Parathyroid adenoma (tissue), 2 donors: ENCODE measurements at regions not wholly inside any gene's neighbourhood (a gene's known extent, or its start where the extent isn't known, plus 50 kb on each side); places are given as distances from the start of the nearest gene placed in this dataset.

Experiments used
- H2AFZ ChIP-seq: fragments of 300-600 bp; sonication (generic); one replicate; pipeline ENCODE4 v1.7.0; 2017; ENCODE audit warnings: antibody characterized with exemption, mild to moderate bottlenecking
- H3K27ac ChIP-seq: fragments of 300-600 bp; sonication (generic); one replicate; pipeline ENCODE4 v1.7.0; 2017
- H3K27me3 ChIP-seq: fragments of 300-600 bp; sonication (generic); one replicate; pipeline ENCODE4 v1.7.0; 2017; ENCODE audit warnings: low read length; ENCODE audit not compliant: control insufficient read depth, insufficient read depth
- H3K36me3 ChIP-seq: fragments of 300-600 bp; sonication (generic); one replicate; pipeline ENCODE4 v1.7.0; 2017; ENCODE audit warnings: low read length; ENCODE audit not compliant: control insufficient read depth, insufficient read depth
- H3K4me1 ChIP-seq: fragments of 300-600 bp; sonication (generic); one replicate; pipeline ENCODE4 v1.7.0; 2017; ENCODE audit warnings: control low read depth
- H3K4me2 ChIP-seq: fragments of 300-600 bp; sonication (generic); one replicate; pipeline ENCODE4 v1.7.0; 2017; ENCODE audit warnings: low read length
- H3K4me3 ChIP-seq: fragments of 300-600 bp; sonication (generic); one replicate; pipeline ENCODE4 v1.7.0; 2017; ENCODE audit warnings: low read depth, low read length
- H3K79me2 ChIP-seq: fragments of 300-600 bp; sonication (generic); one replicate; pipeline ENCODE4 v1.7.0; 2017; ENCODE audit warnings: control low read depth
- H3K9ac ChIP-seq: fragments of 300-600 bp; sonication (generic); one replicate; pipeline ENCODE4 v1.7.0; 2017; ENCODE audit warnings: mild to moderate bottlenecking
- H3K9me3 ChIP-seq: fragments of 300-600 bp; sonication (generic); one replicate; pipeline ENCODE4 v1.7.0; 2017; ENCODE audit warnings: low read length; ENCODE audit not compliant: control insufficient read depth
- TF ChIP-seq, protein P1 (sequence below): fragments of 300-600 bp; sonication (generic); IDR thresholded peaks from one replicate; pipeline ENCODE4 v1.7.0; 2017; ENCODE audit warnings: antibody characterized with exemption, mild to moderate bottlenecking
- donor health status: primary hyperparathyroidism.

DNA sequence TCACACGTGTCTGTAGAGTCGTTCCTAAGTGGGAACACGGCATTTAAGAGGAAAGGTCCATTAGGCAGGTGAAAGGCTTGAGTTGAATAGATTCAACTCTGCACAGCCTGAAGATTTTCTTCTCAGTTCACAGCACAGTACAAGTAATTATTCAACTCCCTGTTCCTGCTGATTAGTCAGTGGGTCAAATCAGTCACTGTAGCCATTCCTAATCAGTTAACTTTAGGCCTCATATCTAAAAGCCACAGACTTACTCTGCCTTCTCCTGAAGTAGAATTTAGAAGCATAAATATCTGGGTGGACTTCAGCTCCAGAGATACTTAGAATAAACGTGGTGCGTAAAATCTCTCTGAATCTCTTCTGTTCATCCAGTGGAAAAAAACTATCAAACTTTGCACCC, 872.4 kb downstream of the C6orf118 start:
- Histone ChIP-seq H3K27me3 (no peaks in the 10 kb centered on the region), H3K9ac (no peak overlapping the region), H3K36me3 (no peaks in the 10 kb centered on the region), H3K27ac (no peak overlapping the region), H3K9me3 (no peaks in the 10 kb centered on the region), H3K4me1 (no peaks in the 10 kb centered on the region), H3K79me2 (no peaks in the 10 kb centered on the region), H3K4me3 (no peak overlapping the region), H2AFZ (no peak overlapping the region), H3K4me2 (no peak overlapping the region)
- TF ChIP-seq, protein P1, sequence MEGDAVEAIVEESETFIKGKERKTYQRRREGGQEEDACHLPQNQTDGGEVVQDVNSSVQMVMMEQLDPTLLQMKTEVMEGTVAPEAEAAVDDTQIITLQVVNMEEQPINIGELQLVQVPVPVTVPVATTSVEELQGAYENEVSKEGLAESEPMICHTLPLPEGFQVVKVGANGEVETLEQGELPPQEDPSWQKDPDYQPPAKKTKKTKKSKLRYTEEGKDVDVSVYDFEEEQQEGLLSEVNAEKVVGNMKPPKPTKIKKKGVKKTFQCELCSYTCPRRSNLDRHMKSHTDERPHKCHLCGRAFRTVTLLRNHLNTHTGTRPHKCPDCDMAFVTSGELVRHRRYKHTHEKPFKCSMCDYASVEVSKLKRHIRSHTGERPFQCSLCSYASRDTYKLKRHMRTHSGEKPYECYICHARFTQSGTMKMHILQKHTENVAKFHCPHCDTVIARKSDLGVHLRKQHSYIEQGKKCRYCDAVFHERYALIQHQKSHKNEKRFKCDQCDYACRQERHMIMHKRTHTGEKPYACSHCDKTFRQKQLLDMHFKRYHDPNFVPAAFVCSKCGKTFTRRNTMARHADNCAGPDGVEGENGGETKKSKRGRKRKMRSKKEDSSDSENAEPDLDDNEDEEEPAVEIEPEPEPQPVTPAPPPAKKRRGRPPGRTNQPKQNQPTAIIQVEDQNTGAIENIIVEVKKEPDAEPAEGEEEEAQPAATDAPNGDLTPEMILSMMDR: no peak

DNA sequence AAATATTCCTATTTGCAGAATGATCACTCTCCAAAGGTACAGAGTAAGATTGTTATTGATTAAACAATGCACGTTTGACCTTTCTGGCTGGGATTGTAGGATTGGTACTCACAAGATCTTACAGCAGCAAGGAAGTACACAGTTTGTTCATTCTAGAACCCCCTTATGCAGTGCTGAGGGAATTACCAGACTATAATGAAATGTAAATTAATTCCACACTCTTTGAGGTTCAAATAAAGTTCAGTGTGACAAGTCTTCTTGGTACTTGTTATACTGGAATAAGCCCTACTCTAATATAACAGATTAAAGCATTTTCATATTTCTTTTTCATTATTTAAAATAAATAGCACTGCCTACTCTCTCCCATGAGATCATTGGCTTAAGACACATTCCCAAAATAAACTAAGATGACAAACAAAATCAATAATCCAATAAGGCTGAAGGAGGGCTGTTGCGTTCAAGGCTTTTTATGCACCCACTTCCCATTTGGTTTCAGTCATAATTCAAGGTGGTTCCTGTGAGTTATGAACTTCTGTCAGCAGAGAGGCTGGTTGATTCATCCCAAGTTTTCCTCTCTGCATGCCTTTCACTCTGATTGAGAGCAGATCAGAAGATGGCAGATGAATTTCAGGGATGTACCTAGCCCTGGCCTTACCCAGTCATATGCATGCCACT, 881.5 kb downstream of the C6orf118 start:
- no peak overlapping the region for H3K9ac ChIP-seq
- no peaks in the 10 kb centered on the region for H3K4me1 ChIP-seq
- no peaks in the 10 kb centered on the region for H3K27me3 ChIP-seq
- H3K9me3 ChIP-seq: no peaks in the 10 kb centered on the region
- TF ChIP-seq, protein P1: no peak
- no peaks in the 10 kb centered on the region for H3K79me2 ChIP-seq
- H3K4me2 ChIP-seq: no peak overlapping the region
- H3K4me3 ChIP-seq: no peak overlapping the region
- H3K27ac ChIP-seq: no peak overlapping the region
- H2AFZ ChIP-seq: no peak overlapping the region
- H3K36me3 ChIP-seq: no peaks in the 10 kb centered on the region

DNA sequence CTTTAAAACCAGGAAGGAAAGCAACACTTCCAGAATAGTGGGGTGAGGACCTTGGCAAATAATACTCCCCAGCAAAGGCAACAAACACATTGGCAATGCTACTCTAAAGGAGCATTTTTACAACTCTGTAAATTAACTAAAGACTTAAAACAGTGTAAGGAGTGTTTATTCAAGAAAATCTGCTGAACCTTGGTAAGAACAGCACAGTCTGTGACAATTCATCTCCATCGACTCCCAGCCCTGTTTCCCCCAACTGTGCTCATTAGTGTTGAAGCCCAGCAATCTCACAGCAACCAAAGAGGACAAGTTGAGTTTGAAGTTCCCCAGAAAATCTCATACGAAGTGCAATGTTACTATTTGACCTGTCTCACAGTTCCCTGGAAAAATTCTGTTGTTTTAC, 884.9 kb downstream of the C6orf118 start:
- no peaks in the 10 kb centered on the region for H3K36me3 ChIP-seq
- H3K27ac ChIP-seq: no peak overlapping the region
- no peak overlapping the region for H3K4me3 ChIP-seq
- no peak overlapping the region for H3K4me2 ChIP-seq
- no peak overlapping the region for H3K9ac ChIP-seq
- H3K27me3 ChIP-seq: no peaks in the 10 kb centered on the region
- no peaks in the 10 kb centered on the region for H3K9me3 ChIP-seq
- no peak overlapping the region for H2AFZ ChIP-seq
- no peaks in the 10 kb centered on the region for H3K4me1 ChIP-seq
- no peaks in the 10 kb centered on the region for H3K79me2 ChIP-seq
- TF ChIP-seq, protein P1: no peak

DNA sequence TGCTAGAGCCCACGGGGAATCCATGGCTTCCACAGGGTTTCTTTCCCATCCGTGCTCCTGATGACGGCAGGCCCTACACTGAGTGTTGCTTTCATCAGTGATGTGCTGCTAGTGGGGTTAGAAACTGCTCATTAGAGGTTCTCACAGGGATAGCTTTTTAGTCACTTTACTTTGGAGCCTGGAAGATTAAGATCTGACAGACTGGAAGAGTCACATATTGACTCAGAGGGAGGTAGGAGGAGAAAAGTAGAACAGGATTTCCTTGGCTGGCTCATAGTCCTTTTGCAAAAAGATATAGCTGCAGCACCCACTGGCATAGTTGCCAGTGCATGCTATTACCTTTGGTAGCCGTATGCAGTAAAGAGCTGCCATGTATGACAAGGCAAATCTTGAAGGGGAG, 890.3 kb downstream of the C6orf118 start:
- no peaks in the 10 kb centered on the region for H3K79me2 ChIP-seq
- H2AFZ ChIP-seq: no peak overlapping the region
- H3K9me3 ChIP-seq: no peaks in the 10 kb centered on the region
- H3K27ac ChIP-seq: no peak overlapping the region
- H3K9ac ChIP-seq: no peak overlapping the region
- H3K27me3 ChIP-seq: no peaks in the 10 kb centered on the region
- no peak overlapping the region for H3K4me2 ChIP-seq
- TF ChIP-seq, protein P1: no peak
- no peak overlapping the region for H3K4me3 ChIP-seq
- peaks cover 6% of the 10 kb centered on the region for H3K4me1 ChIP-seq
- H3K36me3 ChIP-seq: no peaks in the 10 kb centered on the region

DNA sequence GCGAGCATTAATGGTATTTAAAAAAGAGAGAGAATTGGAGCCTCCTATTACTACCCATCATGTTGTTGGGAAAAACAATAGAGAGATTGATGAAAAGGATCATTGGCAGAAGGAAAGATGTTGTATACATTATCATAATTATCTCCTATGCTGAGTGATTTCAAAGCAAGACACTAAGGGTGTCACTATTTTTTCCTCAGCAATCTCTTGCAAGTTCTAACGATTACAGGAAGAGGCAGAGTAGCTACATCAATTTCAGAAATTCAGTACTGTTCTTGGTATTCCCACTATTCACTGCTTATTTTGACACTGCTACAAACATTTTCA, 891.2 kb downstream of the C6orf118 start:
- Histone ChIP-seq H3K36me3 (no peaks in the 10 kb centered on the region), H3K27me3 (no peaks in the 10 kb centered on the region), H3K9me3 (no peaks in the 10 kb centered on the region), H3K27ac (no peak overlapping the region), H3K4me3 (no peak overlapping the region), H3K79me2 (no peaks in the 10 kb centered on the region), H3K4me2 (no peak overlapping the region), H3K9ac (no peak overlapping the region), H3K4me1 (peaks cover 6% of the 10 kb centered on the region), H2AFZ (no peak overlapping the region)
- TF ChIP-seq, protein P1: no peak
